Umbilical cord (tissue), 1 donor: ENCODE measurements at regions not wholly inside any gene's neighbourhood (a gene's known extent, or its start where the extent isn't known, plus 50 kb on each side); places are given as distances from the start of the nearest gene placed in this dataset.
"Not testable (repeated sequence)": the region's sequence is repeated elsewhere in the genome, so short reads cannot be mapped to it uniquely, and the experiment has no call there.

Source experiments
- DNase-seq: peaks from one replicate; pipeline ENCODE4 v3.0.0-alpha.2; 2015; ENCODE audit warnings: low spot score

- DNase-seq, result not testable (repeated sequence)
Observed at GRCh38 chr9:113739605-113740507, 136.3 kb upstream of the ZNF618 start.

GRCh38 chr9:113740508-113741500 lies 135.3 kb upstream of the ZNF618 start:
- peak; percentile 7 for DNase-seq

GRCh38 chr9:113741886-113742854 lies 133.9 kb upstream of the ZNF618 start:
- DNase-seq, result no peak

- DNase-seq, result no peak
Observed at GRCh38 chr9:113742878-113743277, 133.2 kb upstream of the ZNF618 start.

GRCh38 chr9:113746486-113746885 lies 129.6 kb upstream of the ZNF618 start:
- DNase-seq, result no peak

- no peak for DNase-seq
Observed at GRCh38 chr9:113748135-113748534, 128.0 kb upstream of the ZNF618 start.

GRCh38 chr9:113753398-113754119 lies 122.5 kb upstream of the ZNF618 start:
- no peak for DNase-seq

- DNase-seq, result no peak
Observed at GRCh38 chr9:113754739-113755138, 121.4 kb upstream of the ZNF618 start.

GRCh38 chr9:113755433-113755832 lies 120.7 kb upstream of the ZNF618 start:
- no peak for DNase-seq

- no peak for DNase-seq
Observed at GRCh38 chr9:113756476-113757192, 119.5 kb upstream of the ZNF618 start.

GRCh38 chr9:113763429-113763828 lies 112.7 kb upstream of the ZNF618 start:
- no peak for DNase-seq

GRCh38 chr9:113764572-113764971 lies 111.5 kb upstream of the ZNF618 start:
- DNase-seq, result no peak

- DNase-seq, result no peak
Observed at GRCh38 chr9:113769412-113769811, 106.7 kb upstream of the ZNF618 start.

GRCh38 chr9:113770396-113770795 lies 105.7 kb upstream of the ZNF618 start:
- no peak for DNase-seq

GRCh38 chr9:113771199-113771598 lies 104.9 kb upstream of the ZNF618 start:
- DNase-seq, result no peak

- peak; percentile 25 for DNase-seq
Observed at GRCh38 chr9:113772121-113772810, 103.8 kb upstream of the ZNF618 start.

- DNase-seq, result no peak
Observed at GRCh38 chr9:113774963-113775362, 101.1 kb upstream of the ZNF618 start.

GRCh38 chr9:113775749-113776148 lies 100.4 kb upstream of the ZNF618 start:
- DNase-seq, result no peak

GRCh38 chr9:113776194-113776593 lies 99.9 kb upstream of the ZNF618 start:
- DNase-seq, result no peak
